C1 segment of cervical spinal cord (tissue), 14 donors: ENCODE measurements at regions not wholly inside any gene's neighbourhood (a gene's known extent, or its start where the extent isn't known, plus 50 kb on each side); places are given as distances from the start of the nearest gene placed in this dataset.

Experiments
- DNase-seq, 14 donors: peaks; one replicate each; lab custom pipeline; 2025; lab: John Stamatoyannopoulos, UW

DNA sequence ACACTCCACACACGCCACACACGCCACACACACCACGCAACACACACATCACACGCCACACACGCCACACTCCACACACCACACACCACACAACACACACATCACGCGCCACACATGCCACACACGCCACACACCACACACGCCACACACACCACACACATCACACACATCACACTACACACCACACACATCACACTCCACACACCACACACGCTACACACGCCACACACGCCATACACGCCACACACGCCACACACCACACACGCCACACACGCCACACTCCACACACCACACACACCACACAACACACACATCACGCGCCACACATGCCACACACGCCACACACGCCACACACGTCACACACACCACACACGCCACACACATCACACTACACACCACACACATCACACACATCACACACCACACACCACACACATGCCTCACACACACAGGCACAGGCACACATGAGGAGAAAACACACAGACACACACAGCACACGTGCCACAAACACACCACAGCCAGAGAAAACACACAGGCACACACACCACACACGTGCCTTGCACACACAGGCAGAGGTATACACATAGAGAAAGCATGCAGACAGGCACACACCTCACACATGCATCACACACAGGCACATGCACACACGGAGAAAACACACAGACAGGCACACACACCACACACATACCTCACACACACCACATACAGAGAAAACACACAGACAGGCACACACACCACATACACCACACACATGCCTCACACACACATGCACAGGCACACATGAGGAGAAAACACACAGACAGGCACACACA, 241.5 kb upstream of the MYT1L start:
- DNase-seq = no peak

- DNase-seq = no peak
Measured at GRCh38 chr2:2571301-2572150, 240.5 kb upstream of the MYT1L start.

DNA sequence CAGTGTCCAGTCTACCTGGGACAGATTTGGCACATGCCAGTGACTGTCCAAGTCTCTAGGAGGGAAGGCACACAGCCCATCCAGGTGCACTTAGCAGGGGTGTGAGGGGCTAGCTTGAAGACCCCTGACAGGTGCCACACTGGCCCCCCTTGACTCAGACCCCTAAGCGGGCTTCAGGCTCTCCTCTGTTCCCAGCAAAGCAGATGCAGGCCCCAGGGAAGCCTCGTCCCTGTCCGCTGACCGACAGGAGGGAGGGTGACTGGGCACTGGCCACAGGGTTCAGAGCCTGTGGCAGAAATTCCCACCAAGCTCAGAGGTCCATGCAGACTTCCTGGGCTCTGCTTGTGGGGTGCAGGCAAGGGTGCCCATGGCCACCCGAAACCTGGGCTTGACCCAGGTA, 239.8 kb upstream of the MYT1L start:
- DNase-seq = no peak

- no peak for DNase-seq
Measured at GRCh38 chr2:2570360-2570759, 239.3 kb upstream of the MYT1L start.

DNA sequence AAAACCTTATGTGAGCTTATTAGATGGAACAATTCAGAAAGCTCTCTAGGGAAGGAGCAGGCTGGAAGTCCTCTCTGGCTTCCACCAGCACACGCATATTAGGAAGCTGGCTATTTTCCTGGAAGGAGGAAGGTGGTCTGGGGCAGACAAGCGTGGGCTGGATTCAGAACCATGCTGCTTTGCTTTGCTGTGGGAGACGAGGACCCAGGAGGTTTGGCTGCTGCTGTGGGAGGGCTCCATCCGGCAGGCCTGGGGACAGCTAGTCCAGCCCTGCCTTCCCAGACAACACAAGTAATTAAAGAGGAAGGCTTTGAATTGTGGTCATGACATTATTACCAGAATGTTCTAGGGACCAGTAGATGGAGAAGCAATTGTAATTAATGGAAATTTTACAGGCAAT, 238.8 kb upstream of the MYT1L start:
- DNase-seq = no peak

DNA sequence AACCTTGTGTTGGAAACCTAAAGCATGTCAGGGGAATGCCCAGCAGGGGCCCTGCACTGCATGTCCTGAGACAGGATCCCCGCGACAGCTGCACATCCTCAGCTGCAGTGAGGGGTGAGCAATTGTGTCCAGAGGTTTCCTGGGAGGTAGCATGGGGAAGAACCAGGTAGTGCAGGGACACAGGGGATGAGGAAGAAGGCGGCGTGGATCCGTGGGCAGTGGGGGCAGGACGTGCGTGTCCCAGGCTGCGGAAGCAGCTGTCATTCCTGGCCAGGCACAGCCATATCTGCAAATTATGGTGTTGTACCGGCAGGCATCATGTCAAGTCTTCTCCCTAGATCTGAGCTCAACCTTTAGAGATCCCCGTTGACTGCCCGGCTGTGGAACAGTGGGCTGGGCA, 238.2 kb upstream of the MYT1L start:
- DNase-seq = no peak

GRCh38 chr2:2568411-2568810, 237.3 kb upstream of the MYT1L start:
- no peak for DNase-seq

DNA sequence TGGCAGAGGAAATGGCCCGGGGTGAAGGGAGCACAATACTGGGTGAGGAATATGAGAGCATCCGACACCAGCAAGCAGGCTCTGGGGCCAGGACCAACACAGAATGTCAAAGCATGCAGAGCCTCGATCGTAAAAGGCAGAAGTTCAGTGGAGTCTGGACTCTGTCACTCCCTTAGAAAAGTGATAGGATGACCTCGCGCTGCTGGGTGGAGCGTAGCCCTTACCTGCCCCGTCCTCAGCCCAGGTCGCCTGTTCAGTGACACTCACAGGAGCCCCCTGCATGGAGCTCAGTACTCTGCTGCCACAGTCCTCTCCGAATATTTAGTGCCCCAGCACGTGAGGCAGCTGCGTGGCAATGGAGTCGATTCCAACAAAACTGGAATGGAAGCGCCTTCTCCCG, 236.7 kb upstream of the MYT1L start:
- no peak for DNase-seq

DNA sequence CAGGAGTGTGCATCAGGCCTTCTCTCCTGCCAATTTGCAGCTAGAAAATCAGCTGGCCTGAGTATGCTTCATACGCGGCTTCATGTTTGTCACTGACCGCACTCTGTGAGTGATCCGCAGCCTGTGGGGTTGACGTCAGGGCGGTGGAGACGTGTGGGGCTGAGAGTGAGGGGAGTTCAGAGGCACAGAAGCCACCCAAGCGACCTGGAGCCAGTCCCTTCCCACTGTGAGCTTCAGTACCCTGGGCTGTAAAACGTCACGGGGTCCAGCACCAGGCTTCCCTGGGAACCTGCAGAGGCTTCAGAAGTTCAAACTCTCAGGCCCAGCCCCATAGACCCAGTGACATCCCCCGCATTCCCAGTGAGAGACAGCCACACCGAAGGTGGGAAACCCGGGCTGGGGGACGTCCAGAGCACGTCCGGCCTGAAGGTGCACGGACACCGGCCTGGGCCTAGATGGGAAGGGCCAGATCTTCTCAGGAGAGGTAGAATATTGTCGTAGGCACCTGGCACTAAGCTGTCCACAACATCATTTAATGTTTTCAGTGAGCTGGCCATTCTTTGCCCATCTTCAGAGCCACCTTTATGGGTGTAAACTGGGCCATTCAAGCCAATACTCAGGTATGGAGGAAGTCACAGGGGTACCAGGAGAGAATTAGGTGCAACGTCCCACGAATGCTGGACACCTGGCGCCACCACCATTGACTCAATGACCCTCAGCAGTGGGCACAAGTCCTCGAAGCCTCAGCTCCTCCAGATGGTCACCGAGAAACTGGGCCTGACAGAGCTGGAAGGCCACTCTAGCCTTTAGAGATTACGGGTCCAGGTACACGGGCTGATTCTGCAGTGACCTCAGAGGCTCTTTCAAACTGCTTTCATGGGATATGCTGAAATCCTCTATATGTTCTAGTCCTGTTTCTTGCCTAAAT, 235.6 kb upstream of the MYT1L start:
- no peak for DNase-seq

- no peak for DNase-seq
Measured at GRCh38 chr2:2565671-2566070, 234.6 kb upstream of the MYT1L start.

- no peak for DNase-seq
Measured at GRCh38 chr2:2564300-2565078, 233.4 kb upstream of the MYT1L start.

DNA sequence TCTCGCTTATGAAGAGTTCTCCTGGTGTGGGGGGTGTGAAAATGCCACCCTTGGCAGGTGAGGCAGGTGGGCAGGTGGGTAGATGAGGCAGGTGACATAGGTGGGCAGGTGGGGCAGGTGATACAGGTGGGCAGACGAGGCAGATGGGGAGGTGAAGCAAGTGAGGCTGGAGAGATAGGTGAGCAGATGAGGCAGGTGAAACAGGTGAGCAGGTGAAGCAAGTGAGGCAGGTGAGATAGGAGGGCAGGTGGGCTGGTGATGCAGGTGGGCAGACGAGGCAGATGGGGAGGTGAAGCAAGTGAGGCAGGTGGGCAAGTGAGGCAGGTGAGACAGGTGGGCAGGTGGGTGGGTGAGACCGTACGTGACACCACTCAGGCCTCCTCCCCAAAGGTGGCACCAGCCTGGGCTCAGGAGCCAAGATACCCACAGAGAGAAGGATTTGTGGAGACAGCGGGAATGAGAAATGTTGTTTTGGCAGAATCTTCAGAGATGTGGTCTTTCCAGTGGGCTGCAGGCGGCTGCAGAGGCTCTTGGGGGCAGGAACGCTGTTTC, 232.3 kb upstream of the MYT1L start:
- no peak for DNase-seq

DNA sequence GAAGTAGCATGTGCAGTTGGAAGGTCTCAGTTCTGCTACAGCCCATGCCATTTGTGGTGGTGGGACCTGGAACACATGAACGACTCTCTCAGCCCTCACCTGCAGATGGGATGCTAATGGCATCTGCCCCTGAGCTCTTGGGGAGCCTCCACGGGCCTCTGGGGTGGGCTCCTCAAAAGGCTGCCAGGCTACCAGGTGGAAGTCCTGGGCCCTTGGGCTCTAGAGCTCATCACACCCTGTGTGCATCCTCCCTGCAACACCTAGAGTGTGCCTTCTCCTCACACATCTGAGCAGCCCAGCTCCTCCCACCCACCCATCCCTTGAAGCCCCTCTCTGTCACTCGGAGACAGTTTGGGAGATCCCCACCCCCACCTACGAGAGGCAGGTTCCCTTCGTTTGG, 231.8 kb upstream of the MYT1L start:
- no peak for DNase-seq

- no peak for DNase-seq
Measured at GRCh38 chr2:2561346-2562095, 230.4 kb upstream of the MYT1L start.

- no peak for DNase-seq
Measured at GRCh38 chr2:2560374-2561015, 229.4 kb upstream of the MYT1L start.

- DNase-seq = no peak
Measured at GRCh38 chr2:2558476-2558875, 227.4 kb upstream of the MYT1L start.

DNA sequence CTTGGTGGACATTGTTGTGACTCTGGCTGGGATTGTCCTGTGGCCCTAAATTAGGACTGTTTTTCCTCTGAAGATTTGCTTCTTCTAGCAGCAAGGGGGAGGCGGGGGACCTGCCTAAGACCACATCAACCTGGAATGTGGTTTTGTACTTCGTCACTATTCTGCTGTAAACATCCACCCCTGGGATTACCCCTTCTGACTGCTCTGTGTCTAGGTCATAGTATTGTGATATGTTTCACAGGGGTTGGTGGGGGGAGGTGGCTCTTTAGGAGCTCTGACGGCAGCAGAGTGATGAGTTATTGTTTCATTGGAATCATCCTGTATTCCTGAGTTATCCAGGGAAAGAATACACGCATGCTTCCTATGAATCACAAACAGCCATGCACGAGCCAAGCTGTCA, 226.4 kb upstream of the MYT1L start:
- no peak for DNase-seq

- no peak for DNase-seq
Measured at GRCh38 chr2:2550856-2551255, 219.8 kb upstream of the MYT1L start.

DNA sequence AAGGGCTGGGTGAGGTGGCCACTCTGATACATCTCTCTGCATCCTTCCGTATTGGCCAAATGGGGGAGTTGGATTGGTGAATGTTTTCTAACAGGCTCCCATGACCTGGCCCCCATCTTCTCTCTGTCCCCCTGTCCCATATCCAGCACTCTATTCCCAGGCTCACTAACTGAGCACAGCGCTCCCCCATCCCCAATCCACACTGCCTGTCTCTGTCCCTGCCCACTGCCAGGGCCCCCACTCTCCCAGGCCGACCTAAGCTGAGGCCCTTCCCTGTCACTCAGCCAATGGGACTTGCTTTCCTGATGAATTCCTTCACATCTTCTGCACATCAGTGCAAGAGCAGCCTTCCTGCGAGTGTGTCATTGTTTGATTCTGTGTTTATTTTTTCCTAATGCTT, 216.8 kb upstream of the MYT1L start:
- DNase-seq = peak in 1 of 14 donors; percentile 2
